GM19395 (cell line): ENCODE measurements at regions not wholly inside any gene's neighbourhood (a gene's known extent, or its start where the extent isn't known, plus 50 kb on each side); places are given as distances from the start of the nearest gene placed in this dataset.
"Not testable (repeated sequence)": the region's sequence is repeated elsewhere in the genome, so short reads cannot be mapped to it uniquely, and the experiment has no call there.

ENCODE experiments used
- ATAC-seq: cut with Tn5 transposase; IDR thresholded peaks from one replicate; pipeline ENCODE4 v1.9.1; 2021; ENCODE audit warnings: mild to moderate bottlenecking, moderate library complexity; ENCODE audit not compliant: unreplicated experiment

DNA sequence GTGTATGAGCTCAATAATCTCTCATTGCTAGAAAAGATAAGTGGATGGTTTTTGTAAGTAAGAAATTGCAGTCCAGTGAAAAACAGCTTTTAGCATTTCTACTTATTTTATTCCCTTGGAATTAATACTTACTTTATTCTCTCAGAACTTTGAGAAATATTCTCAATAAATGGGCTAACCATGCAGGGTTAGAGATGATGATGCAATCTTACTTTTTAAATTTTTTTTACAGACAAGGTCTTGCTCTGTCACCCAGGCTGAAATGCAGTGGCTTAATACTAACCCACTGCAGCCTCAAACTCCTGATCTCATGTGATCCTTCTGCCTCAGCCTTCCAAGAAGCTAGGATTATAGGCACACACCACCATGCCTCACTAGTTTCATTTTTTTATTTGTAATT is 440.8 kb upstream of the ZP4 start:
- no peak for ATAC-seq

DNA sequence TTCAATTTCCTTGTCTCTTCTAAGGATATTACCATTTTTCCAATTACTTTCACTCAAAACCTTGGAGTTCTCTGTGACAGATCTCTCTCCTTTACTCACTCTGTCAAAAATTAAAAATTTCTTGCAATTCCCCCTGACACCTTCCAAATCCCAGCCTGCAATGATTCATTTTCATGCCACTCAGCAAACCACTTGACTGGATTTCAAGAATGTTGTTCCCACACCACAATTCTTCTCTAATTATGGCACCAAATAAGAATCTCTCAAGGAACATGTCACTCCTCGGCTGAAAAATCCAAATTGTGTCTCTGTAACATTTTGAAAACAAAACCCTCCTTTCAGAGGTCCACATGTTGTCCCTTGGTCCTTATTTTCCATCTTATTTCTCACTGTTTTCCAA is 438.9 kb upstream of the ZP4 start:
- ATAC-seq, result no peak

DNA sequence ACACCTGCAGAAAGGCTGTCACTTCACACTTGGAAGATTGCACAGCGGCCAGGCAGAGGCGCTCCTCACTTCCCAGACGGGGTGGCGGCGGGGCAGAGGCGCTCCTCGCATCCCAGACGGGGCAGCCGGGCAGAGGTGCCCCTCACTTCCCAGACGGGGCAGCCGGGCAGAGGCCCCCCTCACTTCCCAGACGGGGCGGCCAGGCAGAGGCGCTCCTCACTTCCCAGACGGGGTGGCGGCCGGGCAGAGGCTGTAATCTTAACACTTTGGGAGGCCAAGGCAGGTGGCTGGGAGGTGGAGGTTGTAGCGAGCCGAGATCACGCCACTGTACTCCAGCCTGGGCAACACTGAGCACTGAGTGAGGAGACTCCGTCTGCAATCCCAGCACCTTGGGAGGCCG is 436.3 kb upstream of the ZP4 start:
- not testable (repeated sequence) for ATAC-seq

DNA sequence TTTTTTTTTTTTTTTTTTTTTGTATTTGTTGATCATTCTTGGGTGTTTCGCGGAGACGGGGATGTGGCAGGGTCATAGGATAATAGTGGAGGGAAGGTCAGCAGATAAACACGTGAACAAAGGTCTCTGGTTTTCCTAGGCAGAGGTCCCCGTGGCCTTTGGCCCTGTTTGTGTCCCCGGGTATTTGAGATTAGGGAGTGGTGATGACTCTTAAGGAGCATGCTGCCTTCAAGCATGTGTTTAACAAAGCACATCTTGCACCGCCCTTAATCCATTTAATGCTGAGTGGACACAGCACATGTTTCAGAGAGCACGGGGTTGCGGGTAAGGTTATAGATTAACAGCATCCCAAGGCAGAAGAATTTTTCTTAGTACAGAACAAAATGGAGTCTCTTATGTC is 435.8 kb upstream of the ZP4 start:
- ATAC-seq, result not testable (repeated sequence)

DNA sequence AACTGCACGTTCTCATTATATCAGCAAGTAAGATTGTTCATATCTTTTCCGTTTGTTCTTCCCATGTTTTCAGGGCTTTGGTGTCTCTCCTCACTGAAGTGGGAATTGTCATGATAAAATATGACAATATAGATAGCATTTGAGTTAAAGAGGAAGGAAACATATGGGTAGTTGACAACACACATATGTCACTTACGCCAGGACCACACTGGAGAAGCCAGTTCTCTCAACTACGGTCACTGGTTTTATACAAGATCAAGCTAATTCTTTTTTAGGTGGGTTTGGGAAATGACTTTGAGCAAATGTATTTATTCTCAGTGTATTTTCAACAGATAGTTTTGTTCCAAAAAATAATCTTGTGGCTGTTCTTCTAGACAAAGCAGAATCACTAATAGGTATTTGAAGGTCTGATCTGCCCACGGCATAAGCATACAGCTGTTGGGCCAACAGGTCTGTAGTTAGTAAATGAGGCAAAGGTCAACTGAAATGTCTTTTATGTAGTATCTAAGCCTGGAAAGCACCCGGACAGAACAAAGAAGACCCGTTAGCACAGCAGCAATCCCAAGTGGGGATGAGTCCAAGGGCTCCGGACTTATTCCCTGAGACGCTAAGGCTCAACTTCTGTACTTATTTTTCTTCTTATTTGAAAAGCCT is 433.6 kb upstream of the ZP4 start:
- ATAC-seq, result no peak

DNA sequence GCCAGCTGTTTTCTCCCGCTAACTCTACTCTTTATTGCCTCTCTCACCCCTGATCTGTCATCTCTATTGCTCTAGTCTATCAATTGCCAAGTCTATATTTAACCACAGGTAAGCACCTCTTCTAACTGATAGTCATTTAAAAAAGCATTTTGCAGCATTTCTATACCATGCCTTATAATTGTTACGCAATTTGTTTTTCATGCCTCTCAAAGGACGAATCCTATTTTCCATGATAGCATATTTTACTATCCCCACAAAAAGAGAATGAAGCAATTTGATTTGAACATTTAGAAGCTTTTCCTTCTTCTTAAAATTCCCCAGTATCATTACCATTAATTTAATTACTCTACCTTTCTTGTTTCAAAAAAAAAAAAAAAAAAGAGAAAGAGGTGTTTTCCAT is 432.8 kb upstream of the ZP4 start:
- ATAC-seq, result no peak

DNA sequence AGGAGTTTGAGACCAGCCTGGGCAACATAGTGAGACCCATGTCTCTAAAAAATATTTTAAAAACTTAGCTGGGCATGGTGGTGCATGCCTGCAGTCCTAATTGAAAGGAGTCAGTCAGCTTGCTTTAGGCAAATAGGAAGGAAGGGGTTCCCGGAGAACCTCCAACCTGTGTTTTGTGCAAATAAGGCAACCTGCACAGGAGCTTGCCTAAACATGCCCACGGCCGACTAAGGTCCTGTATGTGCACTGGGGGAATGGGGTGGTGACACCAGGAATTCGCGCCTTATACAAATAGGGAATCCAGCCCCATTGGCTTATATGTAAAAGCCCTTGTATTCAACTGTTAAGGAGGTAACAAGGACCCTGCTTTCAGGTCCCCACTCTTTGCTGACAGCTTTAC is 429.2 kb upstream of the ZP4 start:
- no peak for ATAC-seq

DNA sequence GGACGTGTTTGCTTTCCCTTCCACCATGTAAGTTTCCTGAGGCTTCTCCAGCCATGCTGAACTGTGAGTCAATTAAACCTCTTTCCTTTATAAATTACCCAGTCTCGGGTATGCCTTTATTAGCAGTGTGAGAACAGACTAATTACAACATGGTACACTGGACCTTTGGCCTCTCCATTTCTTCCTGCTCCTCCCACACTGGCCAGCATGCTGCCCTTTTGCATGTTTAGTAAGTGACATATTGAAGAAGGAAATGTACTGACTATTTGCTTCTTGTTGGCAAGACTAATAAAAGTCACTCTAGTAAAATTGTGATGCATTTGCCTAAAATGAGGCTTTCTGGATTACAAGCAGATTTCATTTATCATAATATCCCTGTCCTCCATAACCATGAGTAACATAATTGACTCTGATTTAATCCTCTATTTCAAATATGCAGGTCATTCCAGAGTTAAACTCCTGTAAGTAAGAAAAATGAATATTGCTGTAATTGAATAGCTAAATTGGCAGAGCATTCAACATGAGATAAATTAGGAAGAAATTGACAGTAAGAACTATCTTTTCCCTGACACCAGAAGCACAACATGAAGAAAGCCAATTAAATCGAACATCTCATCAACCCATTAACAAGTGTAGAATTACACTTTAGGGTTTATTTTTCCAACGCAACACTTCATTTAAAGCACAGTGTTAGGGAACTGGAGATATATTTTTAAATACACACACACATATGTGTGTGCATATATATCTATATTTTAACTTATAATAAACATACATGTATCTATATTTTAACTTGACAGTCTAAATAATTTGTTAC is 427.8 kb upstream of the ZP4 start:
- no peak for ATAC-seq

DNA sequence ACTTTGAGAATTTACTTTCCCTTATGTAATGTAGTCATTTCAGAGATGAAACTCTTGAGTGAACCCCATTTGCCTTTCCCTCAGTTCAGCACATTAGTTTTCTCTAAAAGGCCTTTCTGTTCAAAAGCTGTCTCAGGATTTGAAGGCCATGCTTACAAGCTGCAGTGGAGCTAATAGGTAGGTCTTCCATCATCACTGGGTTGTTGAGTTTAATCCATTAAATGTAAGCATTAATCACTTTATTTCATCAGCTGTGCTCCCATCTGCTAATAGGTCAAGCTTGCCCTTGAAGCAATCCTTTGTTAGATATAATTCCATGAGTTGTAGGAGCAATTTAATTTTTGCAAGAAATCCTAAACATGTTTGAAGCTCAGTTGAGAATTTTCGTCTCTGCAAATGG is 422.2 kb upstream of the ZP4 start:
- no peak for ATAC-seq

DNA sequence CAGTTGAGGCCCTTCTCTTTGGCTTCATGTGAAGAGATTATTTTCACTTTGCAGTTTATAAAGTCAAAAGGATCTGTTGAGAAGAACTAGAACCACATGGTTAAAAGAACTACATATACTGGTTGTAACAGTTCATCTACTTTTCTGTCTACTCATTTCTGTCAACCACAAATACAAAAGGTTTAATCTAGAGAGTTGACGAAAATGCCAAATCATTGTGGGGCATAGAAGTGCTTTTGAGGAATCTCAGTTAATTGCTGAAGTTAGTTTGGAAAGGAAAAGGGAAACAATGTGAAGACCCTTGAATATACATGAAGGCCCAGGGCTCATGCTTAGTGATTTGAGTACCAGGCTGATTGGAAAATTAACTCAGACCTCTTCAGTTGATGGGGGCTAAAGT is 415.7 kb upstream of the ZP4 start:
- ATAC-seq, result no peak

DNA sequence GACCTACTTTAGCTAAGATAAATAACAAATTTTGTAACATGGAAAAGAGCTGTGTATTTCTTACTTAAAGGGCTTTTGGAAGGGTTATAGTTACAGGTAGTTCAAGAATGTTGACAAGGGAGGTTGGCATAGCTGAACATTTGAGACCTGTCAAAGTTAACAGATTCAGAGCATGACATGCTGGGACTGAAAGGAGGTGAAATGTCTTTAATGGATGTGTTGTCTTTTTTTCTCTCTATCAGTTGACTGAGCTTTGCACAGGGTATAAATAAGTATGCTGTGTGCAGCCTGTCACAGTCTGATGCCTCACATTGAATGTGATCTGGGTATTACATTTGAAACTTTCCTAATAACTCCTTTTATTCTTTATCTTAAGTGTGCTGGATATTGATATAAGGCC is 411.9 kb upstream of the ZP4 start:
- ATAC-seq, result no peak

DNA sequence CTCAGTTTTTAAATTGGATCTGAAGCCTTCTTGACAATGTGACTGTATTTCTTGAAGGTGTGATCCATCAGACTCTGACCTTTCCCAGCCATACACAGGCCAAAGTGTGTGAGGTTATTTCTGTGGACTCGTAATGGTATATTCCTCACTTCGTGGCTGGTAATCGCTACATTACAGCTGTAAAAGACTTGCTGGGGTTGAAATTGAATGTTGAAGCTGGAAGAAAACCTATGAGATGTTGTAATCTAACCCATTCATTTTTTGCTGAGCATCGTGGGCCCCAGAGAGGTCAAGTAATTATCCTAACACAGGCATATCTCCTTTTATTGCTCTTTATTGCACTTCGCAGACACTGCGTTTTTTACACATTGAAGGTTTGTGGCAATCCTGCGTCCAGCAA is 405.6 kb upstream of the ZP4 start:
- no peak for ATAC-seq

DNA sequence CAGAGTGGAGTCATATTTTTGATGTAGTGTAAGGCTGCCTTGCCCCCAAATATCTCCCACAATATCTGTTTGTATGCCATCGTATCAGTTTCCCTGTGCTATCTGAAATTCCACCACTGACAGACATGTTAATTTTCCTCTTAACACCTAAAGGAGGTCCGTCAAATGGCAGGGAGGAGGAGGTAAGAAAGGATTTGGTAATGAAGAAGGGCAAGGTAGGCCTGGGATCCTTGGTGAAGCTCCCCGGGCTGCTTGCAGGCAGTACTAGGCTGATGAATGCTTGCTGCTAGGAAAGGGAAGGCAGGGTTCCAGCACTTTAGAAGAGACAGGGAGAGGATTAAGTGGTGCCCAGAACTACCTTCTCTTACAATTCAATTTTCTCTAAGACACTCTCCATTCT is 402.4 kb upstream of the ZP4 start:
- ATAC-seq, result no peak

DNA sequence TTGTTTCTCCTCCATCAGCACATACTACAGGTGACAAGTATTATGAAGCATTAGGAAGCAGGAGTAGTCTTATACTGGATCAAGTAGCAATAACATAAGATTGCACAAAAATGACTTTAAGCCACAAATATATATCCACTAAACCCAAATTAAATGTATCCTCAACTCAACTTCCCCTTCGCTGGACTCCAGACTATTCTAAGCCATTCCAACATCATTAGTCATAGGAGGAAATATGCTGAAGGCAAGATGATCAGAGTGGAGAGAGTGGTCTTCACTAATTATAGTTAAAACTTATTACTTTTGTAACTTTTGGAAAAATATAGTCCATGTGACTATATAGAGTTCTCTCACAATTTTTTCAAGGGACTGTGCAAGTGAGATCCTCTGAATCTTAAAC is 390.7 kb upstream of the ZP4 start:
- no peak for ATAC-seq

DNA sequence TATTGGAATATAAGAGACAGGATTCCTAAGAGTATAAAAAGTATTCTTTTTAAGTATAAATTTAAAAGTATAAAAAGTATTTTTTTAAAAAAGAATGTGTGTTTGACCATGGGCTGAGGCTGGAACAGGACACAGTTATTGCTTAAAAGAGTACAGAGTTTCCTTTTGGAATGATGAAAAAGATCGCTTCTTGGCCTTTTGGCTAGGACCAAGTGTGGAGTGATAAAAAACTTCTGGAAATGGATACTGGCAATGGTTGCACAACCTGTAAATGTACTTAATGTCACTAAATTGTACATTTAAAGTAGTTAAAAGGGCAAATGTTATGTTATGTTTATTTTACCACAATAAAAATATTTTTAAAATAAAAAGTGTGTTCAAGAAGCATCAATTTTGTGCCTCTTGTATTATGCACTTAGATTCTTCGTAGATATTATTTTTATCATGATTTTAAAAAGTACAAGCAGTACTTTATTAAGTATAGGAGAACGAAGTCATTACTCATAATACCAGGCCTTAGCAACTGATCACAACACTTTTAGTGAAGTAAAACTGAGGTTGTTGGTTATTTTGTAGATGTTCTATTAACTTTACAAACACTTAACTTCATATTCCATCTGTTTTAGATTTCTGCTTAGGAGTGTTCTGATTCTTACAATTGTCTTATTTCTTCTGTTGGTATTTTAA is 389.1 kb upstream of the ZP4 start:
- no peak for ATAC-seq

DNA sequence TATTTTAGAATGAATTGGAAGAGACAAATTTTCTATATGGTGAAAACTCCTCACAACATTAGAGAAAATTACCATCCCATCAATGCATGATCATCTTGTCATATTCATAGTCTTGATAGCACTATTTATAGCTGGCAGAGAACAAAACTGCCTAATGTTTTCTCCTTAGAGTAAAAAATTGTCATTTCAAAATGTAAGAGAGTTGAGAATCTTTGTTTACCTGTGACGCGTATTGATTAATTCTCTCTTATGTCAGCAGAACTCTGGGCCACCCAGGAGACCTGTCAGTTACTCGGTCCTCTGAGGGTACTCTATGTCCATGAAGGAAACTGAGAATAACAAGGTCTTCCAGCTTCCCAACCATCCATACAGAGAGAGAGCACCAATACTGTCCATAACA is 381.4 kb upstream of the ZP4 start:
- ATAC-seq, result no peak

DNA sequence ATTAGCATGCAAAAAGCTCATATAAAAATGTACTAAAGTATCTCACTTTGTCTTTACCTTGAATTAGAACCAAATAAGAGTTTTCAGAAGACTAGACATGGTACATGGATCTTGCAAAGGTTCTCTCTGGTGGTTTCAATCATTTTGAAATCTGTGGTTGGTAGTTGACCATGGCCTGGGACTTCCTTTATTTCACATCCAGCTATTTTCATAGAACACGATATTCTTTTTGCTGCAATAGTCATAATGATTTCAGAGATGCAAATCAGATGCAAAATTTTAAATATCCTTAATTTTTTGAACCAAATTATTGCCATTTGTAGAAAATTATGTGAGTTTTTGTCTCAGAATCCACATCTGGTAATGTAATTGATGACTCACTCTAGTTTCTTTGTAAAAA is 375.1 kb upstream of the ZP4 start:
- ATAC-seq, result no peak

DNA sequence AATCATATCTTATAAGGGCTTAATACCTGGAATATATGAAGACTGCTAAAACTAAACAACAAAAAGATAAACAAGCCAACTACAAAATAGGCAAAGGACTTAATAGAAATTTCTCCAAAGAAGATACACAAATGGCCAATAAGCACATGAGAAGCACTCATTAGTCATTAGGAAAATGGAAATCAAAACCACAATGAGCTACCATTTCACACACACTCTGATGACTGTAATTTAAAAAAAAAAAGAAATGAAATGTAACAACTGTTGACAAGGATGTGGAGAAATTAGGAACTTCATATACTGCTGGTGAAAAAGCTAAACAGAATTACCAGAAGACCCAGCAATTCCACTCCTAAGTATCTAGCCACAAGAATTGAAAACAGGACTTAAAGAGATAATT is 374.2 kb upstream of the ZP4 start:
- ATAC-seq, result no peak

DNA sequence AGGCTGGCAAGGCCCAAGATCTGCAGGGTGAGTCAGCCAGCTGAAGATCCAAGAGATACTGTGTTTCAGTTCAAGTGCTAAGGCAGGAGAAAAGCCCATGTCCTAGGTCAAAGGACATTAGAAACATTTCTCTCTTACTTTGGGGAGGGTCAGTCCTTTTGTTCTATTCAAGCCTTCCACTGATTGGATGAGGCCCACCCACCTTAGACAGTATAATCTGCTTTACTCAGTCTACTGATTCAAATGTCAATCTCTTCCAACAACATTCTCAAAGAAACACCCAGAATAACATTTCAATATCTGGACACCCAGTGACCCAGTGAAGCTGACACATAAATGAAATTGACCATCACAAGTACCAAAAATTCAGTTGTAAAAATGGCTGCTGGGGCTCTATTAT is 367.8 kb upstream of the ZP4 start:
- ATAC-seq, result no peak

DNA sequence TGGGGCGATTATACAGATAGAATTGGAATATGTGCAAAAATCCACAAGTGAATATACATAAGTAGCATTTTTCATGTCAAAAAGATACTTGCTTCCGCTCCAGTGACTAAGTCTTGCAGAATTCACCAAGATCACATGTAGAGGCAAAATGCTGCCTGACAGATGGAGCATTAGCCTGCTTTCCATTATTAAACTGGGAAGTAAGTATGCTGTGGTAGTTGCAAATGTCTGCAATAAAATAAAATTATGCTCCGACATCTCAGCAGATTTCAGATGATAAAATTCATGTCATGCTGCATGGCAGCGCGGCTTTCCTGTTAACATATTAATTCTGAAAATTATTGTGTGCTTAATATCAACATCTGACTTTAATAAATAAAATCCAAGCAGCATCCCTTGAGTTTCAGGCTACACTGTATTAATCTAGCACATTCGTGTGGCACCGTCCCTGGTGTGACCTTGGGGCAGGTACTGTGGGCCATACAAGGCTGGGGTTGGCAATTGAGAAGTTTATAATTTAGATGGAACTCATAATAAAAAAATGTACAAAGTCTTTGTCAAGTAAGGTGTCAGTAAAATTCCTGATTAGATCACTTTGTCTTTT is 366.4 kb upstream of the ZP4 start:
- ATAC-seq, result no peak

DNA sequence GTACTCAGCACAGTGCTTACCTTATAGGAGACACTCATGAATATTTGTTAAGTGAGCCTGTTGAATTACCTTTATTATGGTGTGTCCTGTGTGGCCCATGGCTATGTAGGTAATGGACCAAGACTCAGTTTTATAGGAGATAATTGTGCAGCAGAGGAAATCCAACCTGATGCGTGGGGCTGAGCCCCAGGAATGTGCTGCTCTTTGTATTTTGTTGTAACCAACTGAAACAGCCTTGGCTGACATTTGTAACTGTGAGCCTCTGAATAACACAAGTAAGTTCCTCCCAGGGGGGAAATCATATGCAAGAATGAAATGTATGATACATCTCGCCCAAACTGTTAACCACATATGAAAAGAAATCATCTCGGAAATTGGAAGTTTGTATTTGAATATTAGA is 364.2 kb upstream of the ZP4 start:
- no peak for ATAC-seq
